ENCODE measurements at regions not wholly inside any gene's neighbourhood (a gene's known extent, or its start where the extent isn't known, plus 50 kb on each side); places are given as distances from the start of the nearest gene placed in this dataset.

GRCh38 chr21:24308183-24308582, 1299.1 kb downstream of the MRPL39 start:
- H3K27me3 ChIP-seq (ENCODE audit: insufficient read depth, low read length) = no peaks in the 10 kb centered on the region
- no peaks in the 10 kb centered on the region for H4K20me1 ChIP-seq (ENCODE audit: insufficient read depth, low read length)
- no peak for FAIRE-seq
- no peaks in the 10 kb centered on the region for H3K36me3 Mint-ChIP-seq (ENCODE audit: low read depth, unreplicated experiment)
- TF ChIP-seq CTCF (IDR thresholded peaks at IDR 0.05; ENCODE audit: insufficient read depth, low read depth, low read length) (no peak), EZH2 (IDR thresholded peaks at IDR 0.05; ENCODE audit: insufficient read depth, low read length) (no peak)
- H3K4me3 Mint-ChIP-seq (ENCODE audit: unreplicated experiment) = no peak overlapping the region
- H3K9me3 ChIP-seq (ENCODE audit: insufficient read depth, low read depth, low read length) = no peaks in the 10 kb centered on the region
- no peaks in the 10 kb centered on the region for H3K36me3 ChIP-seq (ENCODE audit: insufficient read depth, low read length)
- H3K4me3 ChIP-seq (ENCODE audit: insufficient read depth, low read depth, low read length) = no peak overlapping the region
- no peak overlapping the region for H3K9ac ChIP-seq (ENCODE audit: low read length)
- DNase-seq (ENCODE audit: low read depth) = no peak
- peaks cover 2% of the 10 kb centered on the region for H3K9me3 Mint-ChIP-seq (ENCODE audit: unreplicated experiment)
- no peak overlapping the region for H2AFZ ChIP-seq (ENCODE audit: low read depth, low read length)
- H3K27ac ChIP-seq (ENCODE audit: low read depth, low read length) = no peak overlapping the region
- H3K4me1 ChIP-seq (ENCODE audit: insufficient read depth, low read length) = no peaks in the 10 kb centered on the region
- no peaks in the 10 kb centered on the region for H3K4me1 Mint-ChIP-seq (ENCODE audit: low read depth, unreplicated experiment)
- H3K27me3 Mint-ChIP-seq (ENCODE audit: low read depth, unreplicated experiment) = no peaks in the 10 kb centered on the region
- no peaks in the 10 kb centered on the region for H3K79me2 ChIP-seq (ENCODE audit: insufficient read depth, low read length)
- H3K4me2 ChIP-seq (ENCODE audit: low read length) = no peak overlapping the region
- no peak overlapping the region for H3K27ac Mint-ChIP-seq (ENCODE audit: unreplicated experiment)

GRCh38 chr21:24302400-24302799, 1304.9 kb downstream of the MRPL39 start:
- no peaks in the 10 kb centered on the region for H3K4me1 ChIP-seq (ENCODE audit: insufficient read depth, low read length)
- no peak overlapping the region for H3K27ac ChIP-seq (ENCODE audit: low read depth, low read length)
- H3K9me3 ChIP-seq (ENCODE audit: insufficient read depth, low read depth, low read length) = no peaks in the 10 kb centered on the region
- no peak overlapping the region for H2AFZ ChIP-seq (ENCODE audit: low read depth, low read length)
- Mint-ChIP-seq H3K27me3 (ENCODE audit: low read depth, unreplicated experiment) (no peaks in the 10 kb centered on the region), H3K36me3 (ENCODE audit: low read depth, unreplicated experiment) (no peaks in the 10 kb centered on the region), H3K9me3 (ENCODE audit: unreplicated experiment) (no peaks in the 10 kb centered on the region), H3K4me3 (ENCODE audit: unreplicated experiment) (no peak overlapping the region), H3K4me1 (ENCODE audit: low read depth, unreplicated experiment) (no peaks in the 10 kb centered on the region), H3K27ac (ENCODE audit: unreplicated experiment) (no peak overlapping the region)
- TF ChIP-seq CTCF (IDR thresholded peaks at IDR 0.05; ENCODE audit: insufficient read depth, low read depth, low read length) (no peak), EZH2 (IDR thresholded peaks at IDR 0.05; ENCODE audit: insufficient read depth, low read length) (no peak)
- H3K4me2 ChIP-seq (ENCODE audit: low read length) = no peak overlapping the region
- no peak overlapping the region for H3K4me3 ChIP-seq (ENCODE audit: insufficient read depth, low read depth, low read length)
- no peaks in the 10 kb centered on the region for H3K27me3 ChIP-seq (ENCODE audit: insufficient read depth, low read length)
- no peaks in the 10 kb centered on the region for H4K20me1 ChIP-seq (ENCODE audit: insufficient read depth, low read length)
- no peak overlapping the region for H3K9ac ChIP-seq (ENCODE audit: low read length)
- no peaks in the 10 kb centered on the region for H3K36me3 ChIP-seq (ENCODE audit: insufficient read depth, low read length)
- FAIRE-seq (no peak), DNase-seq (ENCODE audit: low read depth) (no peak)
- H3K79me2 ChIP-seq (ENCODE audit: insufficient read depth, low read length) = no peaks in the 10 kb centered on the region

- no peak overlapping the region for H3K27ac Mint-ChIP-seq (ENCODE audit: unreplicated experiment)
- Histone ChIP-seq H3K27ac (ENCODE audit: low read depth, low read length) (no peak overlapping the region), H3K9me3 (ENCODE audit: insufficient read depth, low read depth, low read length) (no peaks in the 10 kb centered on the region), H3K4me1 (ENCODE audit: insufficient read depth, low read length) (no peaks in the 10 kb centered on the region), H3K9ac (ENCODE audit: low read length) (no peak overlapping the region), H3K36me3 (ENCODE audit: insufficient read depth, low read length) (no peaks in the 10 kb centered on the region), H3K27me3 (ENCODE audit: insufficient read depth, low read length) (no peaks in the 10 kb centered on the region), H4K20me1 (ENCODE audit: insufficient read depth, low read length) (no peaks in the 10 kb centered on the region), H3K4me3 (ENCODE audit: insufficient read depth, low read depth, low read length) (no peak overlapping the region), H3K4me2 (ENCODE audit: low read length) (no peak overlapping the region), H2AFZ (ENCODE audit: low read depth, low read length) (no peak overlapping the region), H3K79me2 (ENCODE audit: insufficient read depth, low read length) (no peaks in the 10 kb centered on the region)
- no peaks in the 10 kb centered on the region for H3K27me3 Mint-ChIP-seq (ENCODE audit: low read depth, unreplicated experiment)
- H3K36me3 Mint-ChIP-seq (ENCODE audit: low read depth, unreplicated experiment) = no peaks in the 10 kb centered on the region
- TF ChIP-seq EZH2 (IDR thresholded peaks at IDR 0.05; ENCODE audit: insufficient read depth, low read length) = no peak
- H3K4me3 Mint-ChIP-seq (ENCODE audit: unreplicated experiment) = no peak overlapping the region
- FAIRE-seq (no peak), DNase-seq (ENCODE audit: low read depth) (no peak)
- no peaks in the 10 kb centered on the region for H3K9me3 Mint-ChIP-seq (ENCODE audit: unreplicated experiment)
- no peaks in the 10 kb centered on the region for H3K4me1 Mint-ChIP-seq (ENCODE audit: low read depth, unreplicated experiment)
Measured at GRCh38 chr21:24298040-24298439, 1309.2 kb downstream of the MRPL39 start.

All from astrocyte (in vitro differentiated cells and primary cell).